ENCODE measurements at regions not wholly inside any gene's neighbourhood (a gene's known extent, or its start where the extent isn't known, plus 50 kb on each side); places are given as distances from the start of the nearest gene placed in this dataset.

DNA sequence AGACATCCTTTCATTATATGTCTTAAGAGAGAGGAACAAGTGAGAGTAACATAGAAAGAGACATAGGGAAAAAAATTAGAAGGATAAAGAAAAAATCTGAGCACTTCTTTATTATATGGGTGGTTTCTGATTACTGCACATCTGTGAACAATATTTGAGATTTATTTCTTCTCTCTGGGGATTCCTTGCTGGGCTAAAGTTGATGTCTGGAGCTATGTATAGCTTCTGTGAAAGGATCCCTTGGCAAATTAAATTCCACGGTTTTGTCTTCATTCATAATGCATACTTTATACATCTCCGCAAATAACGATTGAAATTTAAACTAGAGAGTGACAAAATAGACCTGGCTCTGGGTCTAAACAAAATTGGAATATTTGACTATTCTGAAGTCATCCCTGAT is 232.2 kb upstream of the CTBP2 start:
- TF ChIP-seq CTCF (conservative IDR thresholded peaks at IDR 0.05), result no peak
- no peak for TF ChIP-seq ZFX (IDR thresholded peaks at IDR 0.05)
